GM23338 (cell line): ENCODE measurements at regions not wholly inside any gene's neighbourhood (a gene's known extent, or its start where the extent isn't known, plus 50 kb on each side); places are given as distances from the start of the nearest gene placed in this dataset.
A peak's percentile ranks its signal among the peaks of the same experiment; 100 is the strongest.

Experiments used
- ATAC-seq: fragments of 200-7000 bp; cut with Tn5 transposase; 3 replicates; pipeline ENCODE4 v1.9.1; 2020
- DNase-seq: peaks from one replicate; pipeline ENCODE4 v3.0.0-alpha.2; 2015; ENCODE audit warnings: low spot score
- H2AFZ ChIP-seq: fragments of 200-600 bp; sonication (generic); 2 replicates; pipeline ENCODE4 v1.8.0; 2016; ENCODE audit warnings: antibody characterized with exemption, mild to moderate bottlenecking, moderate library complexity
- H3F3A ChIP-seq: fragments of 200-600 bp; sonication (generic); replicated peaks from 2 replicates; pipeline ENCODE4 v1.8.0; 2017; ENCODE audit warnings: antibody characterized with exemption, mixed run types, low read depth
- H3K27ac ChIP-seq: fragments of 200-600 bp; sonication (generic); 2 replicates; pipeline ENCODE4 v1.6.1; 2016; ENCODE audit warnings: low read depth
- H3K27me3 ChIP-seq: fragments of 200-600 bp; sonication (generic); 2 replicates; pipeline ENCODE4 v1.8.0; 2016; ENCODE audit warnings: mild to moderate bottlenecking, mixed run types, moderate library complexity; ENCODE audit not compliant: insufficient read depth
- H3K36me3 ChIP-seq: fragments of 200-600 bp; sonication (generic); 2 replicates; pipeline ENCODE4 v1.8.0; 2016; ENCODE audit warnings: mild to moderate bottlenecking; ENCODE audit not compliant: insufficient read depth
- H3K4me1 ChIP-seq: fragments of 200-600 bp; sonication (generic); 2 replicates; pipeline ENCODE4 v1.8.0; 2016; ENCODE audit warnings: mild to moderate bottlenecking, moderate library complexity; ENCODE audit not compliant: insufficient read depth
- H3K4me2 ChIP-seq: fragments of 200-600 bp; sonication (generic); 2 replicates; pipeline ENCODE4 v1.7.1; 2017; ENCODE audit warnings: mixed run types
- H3K4me3 ChIP-seq: fragments of 200-600 bp; sonication (generic); 2 replicates; pipeline ENCODE4 v1.6.1; 2016; ENCODE audit warnings: mixed run types
- H3K79me2 ChIP-seq: fragments of 200-600 bp; sonication (generic); replicated peaks from 2 replicates; pipeline ENCODE4 v1.8.0; 2017; ENCODE audit warnings: mild to moderate bottlenecking; ENCODE audit not compliant: insufficient read depth
- H3K9me2 ChIP-seq: fragments of 200-600 bp; sonication (generic); 2 replicates; pipeline ENCODE4 v1.8.0; 2017; ENCODE audit not compliant: insufficient read depth
- H4K20me1 ChIP-seq: fragments of 200-600 bp; sonication (generic); replicated peaks from 2 replicates; pipeline ENCODE4 v1.8.0; 2017; ENCODE audit warnings: mild to moderate bottlenecking; ENCODE audit not compliant: insufficient read depth
- H3K27ac Mint-ChIP-seq: 2 replicates; pipeline ENCODE4 v1.8.0; 2020; ENCODE audit warnings: inconsistent platforms, mild to moderate bottlenecking, moderate library complexity, mixed read lengths
- H3K27me3 Mint-ChIP-seq: 3 replicates; pipeline ENCODE4 v1.8.0; 2022; ENCODE audit warnings: low read depth, mild to moderate bottlenecking, moderate library complexity, mixed read lengths, inconsistent platforms; ENCODE audit not compliant: insufficient read depth, poor library complexity
- H3K36me3 Mint-ChIP-seq: 3 replicates; pipeline ENCODE4 v1.8.0; 2021; ENCODE audit warnings: low read depth, mild to moderate bottlenecking, inconsistent platforms, moderate library complexity, mixed read lengths
- H3K4me1 Mint-ChIP-seq: 3 replicates; pipeline ENCODE4 v1.8.0; 2020; ENCODE audit warnings: mild to moderate bottlenecking, inconsistent platforms, mixed read lengths
- H3K4me3 Mint-ChIP-seq: 3 replicates; pipeline ENCODE4 v1.8.0; 2021; ENCODE audit warnings: moderate library complexity, mild to moderate bottlenecking, inconsistent platforms, mixed read lengths
- H3K9me3 Mint-ChIP-seq: 3 replicates; pipeline ENCODE4 v1.8.0; 2020; ENCODE audit warnings: moderate library complexity, mild to moderate bottlenecking, inconsistent platforms, mixed read lengths
- ETS1 ChIP-seq: IDR thresholded peaks from 2 replicates; pipeline ENCODE4 v1.6.1; 2016; ENCODE audit warnings: antibody characterized with exemption
- EZH2phosphoT487 ChIP-seq: fragments of 200-600 bp; sonication (generic); IDR thresholded peaks from one replicate; pipeline ENCODE4 v1.8.1; 2018; ENCODE audit warnings: antibody characterized with exemption; ENCODE audit not compliant: unreplicated experiment
- JUNB ChIP-seq: IDR thresholded peaks from one replicate; pipeline ENCODE4 v1.6.1; 2016; ENCODE audit warnings: antibody characterized with exemption; ENCODE audit not compliant: unreplicated experiment
- NANOG ChIP-seq: IDR thresholded peaks from 2 replicates; pipeline ENCODE4 v1.6.1; 2016; ENCODE audit warnings: antibody characterized with exemption, borderline replicate concordance
- STAT1 ChIP-seq: IDR thresholded peaks from one replicate; pipeline ENCODE4 v1.6.1; 2016; ENCODE audit warnings: antibody characterized with exemption; ENCODE audit not compliant: unreplicated experiment
- ZNF331 ChIP-seq: fragments of 250-450 bp; sonication (Bioruptor Pico); IDR thresholded peaks from 2 replicates; pipeline ENCODE4 v1.5.0; 2020; ENCODE audit warnings: low read depth, mild to moderate bottlenecking, moderate library complexity
- TF ChIP-seq, protein P1 (sequence below): IDR thresholded peaks from one replicate; pipeline ENCODE4 v1.6.1; 2018; ENCODE audit warnings: antibody characterized with exemption; ENCODE audit not compliant: unreplicated experiment
- TF ChIP-seq, protein P2 (sequence below), 2 experiments: fragments of 200-600 bp in 1 of 2; sonication (generic) in 1 of 2; conservative IDR thresholded peaks; 2 replicates each; pipeline versions ENCODE4 v1.5.1 to v1.6.1; 2016 to 2017; ENCODE audit warnings: antibody characterized with exemption in 2 of 2, low read depth in 2 of 2, mild to moderate bottlenecking in 2 of 2, moderate library complexity in 1 of 2
- TF ChIP-seq, protein P3 (sequence below): fragments of 250-450 bp; sonication (Bioruptor Pico); IDR thresholded peaks from 2 replicates; pipeline ENCODE4 v1.5.0; 2020; ENCODE audit warnings: mild to moderate bottlenecking, moderate library complexity

- TF ChIP-seq, protein P1, sequence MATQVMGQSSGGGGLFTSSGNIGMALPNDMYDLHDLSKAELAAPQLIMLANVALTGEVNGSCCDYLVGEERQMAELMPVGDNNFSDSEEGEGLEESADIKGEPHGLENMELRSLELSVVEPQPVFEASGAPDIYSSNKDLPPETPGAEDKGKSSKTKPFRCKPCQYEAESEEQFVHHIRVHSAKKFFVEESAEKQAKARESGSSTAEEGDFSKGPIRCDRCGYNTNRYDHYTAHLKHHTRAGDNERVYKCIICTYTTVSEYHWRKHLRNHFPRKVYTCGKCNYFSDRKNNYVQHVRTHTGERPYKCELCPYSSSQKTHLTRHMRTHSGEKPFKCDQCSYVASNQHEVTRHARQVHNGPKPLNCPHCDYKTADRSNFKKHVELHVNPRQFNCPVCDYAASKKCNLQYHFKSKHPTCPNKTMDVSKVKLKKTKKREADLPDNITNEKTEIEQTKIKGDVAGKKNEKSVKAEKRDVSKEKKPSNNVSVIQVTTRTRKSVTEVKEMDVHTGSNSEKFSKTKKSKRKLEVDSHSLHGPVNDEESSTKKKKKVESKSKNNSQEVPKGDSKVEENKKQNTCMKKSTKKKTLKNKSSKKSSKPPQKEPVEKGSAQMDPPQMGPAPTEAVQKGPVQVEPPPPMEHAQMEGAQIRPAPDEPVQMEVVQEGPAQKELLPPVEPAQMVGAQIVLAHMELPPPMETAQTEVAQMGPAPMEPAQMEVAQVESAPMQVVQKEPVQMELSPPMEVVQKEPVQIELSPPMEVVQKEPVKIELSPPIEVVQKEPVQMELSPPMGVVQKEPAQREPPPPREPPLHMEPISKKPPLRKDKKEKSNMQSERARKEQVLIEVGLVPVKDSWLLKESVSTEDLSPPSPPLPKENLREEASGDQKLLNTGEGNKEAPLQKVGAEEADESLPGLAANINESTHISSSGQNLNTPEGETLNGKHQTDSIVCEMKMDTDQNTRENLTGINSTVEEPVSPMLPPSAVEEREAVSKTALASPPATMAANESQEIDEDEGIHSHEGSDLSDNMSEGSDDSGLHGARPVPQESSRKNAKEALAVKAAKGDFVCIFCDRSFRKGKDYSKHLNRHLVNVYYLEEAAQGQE, result no peak
- no peak for TF ChIP-seq ZNF331 (CRISPR knock-in tag)
Observed at GRCh38 chr4:65799513-65799912, 129.2 kb upstream of the EPHA5 start (continued).

DNA sequence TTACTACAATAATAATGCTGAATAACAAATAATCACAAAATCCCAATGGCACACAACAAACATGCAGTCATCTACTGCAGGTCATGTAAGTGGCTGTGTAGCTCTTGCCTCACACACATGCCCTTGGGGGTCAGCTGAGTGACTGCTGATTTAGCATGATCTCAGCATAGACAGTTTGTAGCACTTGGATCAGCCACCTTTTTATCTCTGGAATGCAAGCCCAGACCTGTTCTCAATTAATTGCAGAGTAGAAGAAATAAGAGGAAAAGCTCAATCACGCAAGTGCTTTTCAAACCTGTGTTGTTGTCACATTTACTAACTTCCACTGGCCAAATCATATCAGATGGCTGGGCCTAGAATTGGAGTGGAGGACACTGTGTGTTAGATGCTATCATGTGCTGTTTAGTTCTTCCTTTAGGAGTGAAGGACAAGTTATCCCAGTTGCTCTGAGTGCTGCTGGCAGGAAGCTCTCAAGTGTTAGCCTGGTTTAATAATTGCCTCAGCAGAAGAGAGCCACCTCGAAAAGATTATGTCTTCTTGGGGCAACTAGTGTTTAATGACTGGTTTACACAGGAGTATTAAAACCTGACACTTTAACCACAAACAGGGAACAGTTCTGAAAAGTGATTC, 128.3 kb upstream of the EPHA5 start:
- Histone ChIP-seq H4K20me1 (no peaks in the 10 kb centered on the region), H3K27me3 (no peaks in the 10 kb centered on the region), H3K4me2 (no peak overlapping the region), H3K9me2 (peaks cover 3% of the 10 kb centered on the region; the same call in 1 of the 2 replicates), H3K4me3 (no peak overlapping the region), H3K4me1 (peaks cover 4% of the 10 kb centered on the region; the same call in 1 of the 2 replicates), H3F3A (no peaks in the 10 kb centered on the region), H3K79me2 (no peaks in the 10 kb centered on the region), H3K27ac (no peak overlapping the region), H2AFZ (peak overlapping the region; percentile 73), H3K36me3 (no peaks in the 10 kb centered on the region)
- Mint-ChIP-seq H3K27ac (no peak overlapping the region; the same call in 1 of the 2 replicates), H3K27me3 (no peaks in the 10 kb centered on the region), H3K36me3 (no peaks in the 10 kb centered on the region), H3K4me1 (peaks cover 3% of the 10 kb centered on the region; the same call in 2 of the 3 replicates), H3K4me3 (no peak overlapping the region), H3K9me3 (no peaks in the 10 kb centered on the region)
- no peak for DNase-seq
- no peak for ATAC-seq
- no peak for TF ChIP-seq STAT1
- TF ChIP-seq, protein P2, sequence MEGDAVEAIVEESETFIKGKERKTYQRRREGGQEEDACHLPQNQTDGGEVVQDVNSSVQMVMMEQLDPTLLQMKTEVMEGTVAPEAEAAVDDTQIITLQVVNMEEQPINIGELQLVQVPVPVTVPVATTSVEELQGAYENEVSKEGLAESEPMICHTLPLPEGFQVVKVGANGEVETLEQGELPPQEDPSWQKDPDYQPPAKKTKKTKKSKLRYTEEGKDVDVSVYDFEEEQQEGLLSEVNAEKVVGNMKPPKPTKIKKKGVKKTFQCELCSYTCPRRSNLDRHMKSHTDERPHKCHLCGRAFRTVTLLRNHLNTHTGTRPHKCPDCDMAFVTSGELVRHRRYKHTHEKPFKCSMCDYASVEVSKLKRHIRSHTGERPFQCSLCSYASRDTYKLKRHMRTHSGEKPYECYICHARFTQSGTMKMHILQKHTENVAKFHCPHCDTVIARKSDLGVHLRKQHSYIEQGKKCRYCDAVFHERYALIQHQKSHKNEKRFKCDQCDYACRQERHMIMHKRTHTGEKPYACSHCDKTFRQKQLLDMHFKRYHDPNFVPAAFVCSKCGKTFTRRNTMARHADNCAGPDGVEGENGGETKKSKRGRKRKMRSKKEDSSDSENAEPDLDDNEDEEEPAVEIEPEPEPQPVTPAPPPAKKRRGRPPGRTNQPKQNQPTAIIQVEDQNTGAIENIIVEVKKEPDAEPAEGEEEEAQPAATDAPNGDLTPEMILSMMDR (conservative IDR thresholded peaks at IDR 0.05; ENCODE audit: low read depth in 2 of 2), result no peak
- TF ChIP-seq JUNB, result no peak
- no peak for TF ChIP-seq NANOG
- no peak for TF ChIP-seq ETS1
- TF ChIP-seq, protein P3, sequence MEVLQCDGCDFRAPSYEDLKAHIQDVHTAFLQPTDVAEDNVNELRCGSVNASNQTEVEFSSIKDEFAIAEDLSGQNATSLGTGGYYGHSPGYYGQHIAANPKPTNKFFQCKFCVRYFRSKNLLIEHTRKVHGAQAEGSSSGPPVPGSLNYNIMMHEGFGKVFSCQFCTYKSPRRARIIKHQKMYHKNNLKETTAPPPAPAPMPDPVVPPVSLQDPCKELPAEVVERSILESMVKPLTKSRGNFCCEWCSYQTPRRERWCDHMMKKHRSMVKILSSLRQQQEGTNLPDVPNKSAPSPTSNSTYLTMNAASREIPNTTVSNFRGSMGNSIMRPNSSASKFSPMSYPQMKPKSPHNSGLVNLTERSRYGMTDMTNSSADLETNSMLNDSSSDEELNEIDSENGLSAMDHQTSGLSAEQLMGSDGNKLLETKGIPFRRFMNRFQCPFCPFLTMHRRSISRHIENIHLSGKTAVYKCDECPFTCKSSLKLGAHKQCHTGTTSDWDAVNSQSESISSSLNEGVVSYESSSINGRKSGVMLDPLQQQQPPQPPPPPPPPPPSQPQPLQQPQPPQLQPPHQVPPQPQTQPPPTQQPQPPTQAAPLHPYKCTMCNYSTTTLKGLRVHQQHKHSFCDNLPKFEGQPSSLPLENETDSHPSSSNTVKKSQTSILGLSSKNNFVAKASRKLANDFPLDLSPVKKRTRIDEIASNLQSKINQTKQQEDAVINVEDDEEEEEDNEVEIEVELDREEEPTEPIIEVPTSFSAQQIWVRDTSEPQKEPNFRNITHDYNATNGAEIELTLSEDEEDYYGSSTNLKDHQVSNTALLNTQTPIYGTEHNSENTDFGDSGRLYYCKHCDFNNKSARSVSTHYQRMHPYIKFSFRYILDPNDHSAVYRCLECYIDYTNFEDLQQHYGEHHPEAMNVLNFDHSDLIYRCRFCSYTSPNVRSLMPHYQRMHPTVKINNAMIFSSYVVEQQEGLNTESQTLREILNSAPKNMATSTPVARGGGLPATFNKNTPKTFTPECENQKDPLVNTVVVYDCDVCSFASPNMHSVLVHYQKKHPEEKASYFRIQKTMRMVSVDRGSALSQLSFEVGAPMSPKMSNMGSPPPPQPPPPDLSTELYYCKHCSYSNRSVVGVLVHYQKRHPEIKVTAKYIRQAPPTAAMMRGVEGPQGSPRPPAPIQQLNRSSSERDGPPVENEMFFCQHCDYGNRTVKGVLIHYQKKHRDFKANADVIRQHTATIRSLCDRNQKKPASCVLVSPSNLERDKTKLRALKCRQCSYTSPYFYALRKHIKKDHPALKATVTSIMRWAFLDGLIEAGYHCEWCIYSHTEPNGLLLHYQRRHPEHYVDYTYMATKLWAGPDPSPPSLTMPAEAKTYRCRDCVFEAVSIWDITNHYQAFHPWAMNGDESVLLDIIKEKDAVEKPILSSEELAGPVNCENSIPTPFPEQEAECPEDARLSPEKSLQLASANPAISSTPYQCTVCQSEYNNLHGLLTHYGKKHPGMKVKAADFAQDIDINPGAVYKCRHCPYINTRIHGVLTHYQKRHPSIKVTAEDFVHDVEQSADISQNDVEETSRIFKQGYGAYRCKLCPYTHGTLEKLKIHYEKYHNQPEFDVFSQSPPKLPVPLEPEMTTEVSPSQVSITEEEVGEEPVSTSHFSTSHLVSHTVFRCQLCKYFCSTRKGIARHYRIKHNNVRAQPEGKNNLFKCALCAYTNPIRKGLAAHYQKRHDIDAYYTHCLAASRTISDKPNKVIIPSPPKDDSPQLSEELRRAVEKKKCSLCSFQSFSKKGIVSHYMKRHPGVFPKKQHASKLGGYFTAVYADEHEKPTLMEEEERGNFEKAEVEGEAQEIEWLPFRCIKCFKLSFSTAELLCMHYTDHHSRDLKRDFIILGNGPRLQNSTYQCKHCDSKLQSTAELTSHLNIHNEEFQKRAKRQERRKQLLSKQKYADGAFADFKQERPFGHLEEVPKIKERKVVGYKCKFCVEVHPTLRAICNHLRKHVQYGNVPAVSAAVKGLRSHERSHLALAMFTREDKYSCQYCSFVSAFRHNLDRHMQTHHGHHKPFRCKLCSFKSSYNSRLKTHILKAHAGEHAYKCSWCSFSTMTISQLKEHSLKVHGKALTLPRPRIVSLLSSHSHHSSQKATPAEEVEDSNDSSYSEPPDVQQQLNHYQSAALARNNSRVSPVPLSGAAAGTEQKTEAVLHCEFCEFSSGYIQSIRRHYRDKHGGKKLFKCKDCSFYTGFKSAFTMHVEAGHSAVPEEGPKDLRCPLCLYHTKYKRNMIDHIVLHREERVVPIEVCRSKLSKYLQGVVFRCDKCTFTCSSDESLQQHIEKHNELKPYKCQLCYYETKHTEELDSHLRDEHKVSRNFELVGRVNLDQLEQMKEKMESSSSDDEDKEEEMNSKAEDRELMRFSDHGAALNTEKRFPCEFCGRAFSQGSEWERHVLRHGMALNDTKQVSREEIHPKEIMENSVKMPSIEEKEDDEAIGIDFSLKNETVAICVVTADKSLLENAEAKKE (CRISPR knock-in tag), result no peak
- no peak for TF ChIP-seq EZH2phosphoT487
